ENCODE measurements at regions not wholly inside any gene's neighbourhood (a gene's known extent, or its start where the extent isn't known, plus 50 kb on each side); places are given as distances from the start of the nearest gene placed in this dataset.

GRCh38 chr4:8754634-8755589 is 116.7 kb downstream of the HMX1 start:
- no peaks in the 10 kb centered on the region for H4K20me1 ChIP-seq (replicated peaks; ENCODE audit: control insufficient read depth, extremely low read depth, insufficient read depth, low read length)
- BruUV-seq (replicated peaks): no TSS peak
- POLR2A ChIA-PET: no interaction called here
- H3K36me3 ChIP-seq (ENCODE audit: control insufficient read depth in 2 of 2, extremely low read depth in 1 of 2, insufficient read depth in 2 of 2, low read length in 2 of 2): no peaks in the 10 kb centered on the region
- FAIRE-seq: peak; percentile 89
- no peaks in the 10 kb centered on the region for H3K9me1 ChIP-seq (replicated peaks; ENCODE audit: control insufficient read depth, extremely low read depth, insufficient read depth, low read length)
- H3K4me3 ChIP-seq (replicated peaks in 1 of 3; ENCODE audit: insufficient read depth in 1 of 3, low read depth in 1 of 3, low read length in 3 of 3): no peak overlapping the region
- no peak overlapping the region for H3K27ac ChIP-seq (ENCODE audit: insufficient read depth, low read depth, low read length)
- no peak for DNase-seq (ENCODE audit: low read depth, low spot score)
- CTCF ChIA-PET: no interaction called here
- no peaks in the 10 kb centered on the region for H3K79me2 ChIP-seq (ENCODE audit: control insufficient read depth, insufficient read depth, low read length)
- H3K9ac ChIP-seq (replicated peaks; ENCODE audit: extremely low read depth, insufficient read depth, low read length): no peak overlapping the region
- no peaks in the 10 kb centered on the region for H3K9me3 ChIP-seq (replicated peaks; ENCODE audit: control insufficient read depth, insufficient read depth, low read length)
- no peaks in the 10 kb centered on the region for H3K4me1 ChIP-seq (ENCODE audit: control insufficient read depth, extremely low read depth, insufficient read depth, low read length)
- intact Hi-C loops (cut with micrococcal nuclease): no loop called here
- no peak overlapping the region for H2AFZ ChIP-seq (ENCODE audit: low read depth, low read length)
- H3K4me2 ChIP-seq (ENCODE audit: insufficient read depth, low read length): no peak overlapping the region
- no peak for TF ChIP-seq EZH2 (IDR thresholded peaks at IDR 0.05; ENCODE audit: borderline replicate concordance, low read depth, low read length, severe bottlenecking)
- TF ChIP-seq POLR2AphosphoS5 (IDR thresholded peaks at IDR 0.05; ENCODE audit: insufficient read depth, low read depth, low read length): no peak
- TF ChIP-seq GATA2 (IDR thresholded peaks at IDR 0.05; ENCODE audit: insufficient read depth, insufficient read length, low read depth, low read length): no peak
- TF ChIP-seq CTCF (IDR thresholded peaks at IDR 0.05; ENCODE audit: extremely low read depth in 1 of 2, insufficient read depth in 1 of 2, low read depth in 1 of 2, low read length in 2 of 2): no peak
- TF ChIP-seq FOS (IDR thresholded peaks at IDR 0.05; ENCODE audit: borderline replicate concordance, insufficient read depth, low read length): no peak
- TF ChIP-seq JUN (IDR thresholded peaks at IDR 0.05; ENCODE audit: borderline replicate concordance, insufficient read depth, insufficient read length, low read depth): no peak
- no peak for TF ChIP-seq MAX (IDR thresholded peaks at IDR 0.05; ENCODE audit: insufficient read depth, insufficient read length)
- no peak for TF ChIP-seq POLR2A (IDR thresholded peaks at IDR 0.05; ENCODE audit: low read depth, low read length)
- TF ChIP-seq MYC (IDR thresholded peaks at IDR 0.05; ENCODE audit: low read depth, low read length): no peak
- dilution Hi-C loops (cut with MboI; ENCODE audit: extremely low pct_ligation_motif_present, low sequenced_read_pairs): no loop called here
- H3K27me3 ChIP-seq (ENCODE audit: control insufficient read depth in 2 of 2, insufficient read depth in 2 of 2, low read length in 2 of 2): no peaks in the 10 kb centered on the region
